ENCODE measurements at regions not wholly inside any gene's neighbourhood (a gene's known extent, or its start where the extent isn't known, plus 50 kb on each side); places are given as distances from the start of the nearest gene placed in this dataset.

DNA sequence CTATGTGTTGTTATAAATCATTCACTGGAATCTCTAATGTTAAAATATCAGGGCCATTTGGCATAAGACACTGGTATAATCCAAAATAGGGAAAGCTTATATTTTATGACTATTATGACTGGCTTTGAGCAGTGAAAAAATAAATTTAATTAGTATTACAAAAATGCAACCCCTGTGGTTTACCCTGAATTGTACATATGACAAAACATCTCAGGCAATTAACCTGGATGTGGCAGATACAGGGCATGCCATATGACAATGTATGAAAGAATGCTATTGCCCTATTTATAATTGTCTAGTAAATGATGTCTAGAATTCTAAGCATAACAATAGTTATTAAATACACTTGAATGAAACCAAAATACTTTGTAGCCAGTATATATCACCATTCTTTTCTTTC, 532.5 kb upstream of the ADGRL4 start:
- TF ChIP-seq, protein P1, sequence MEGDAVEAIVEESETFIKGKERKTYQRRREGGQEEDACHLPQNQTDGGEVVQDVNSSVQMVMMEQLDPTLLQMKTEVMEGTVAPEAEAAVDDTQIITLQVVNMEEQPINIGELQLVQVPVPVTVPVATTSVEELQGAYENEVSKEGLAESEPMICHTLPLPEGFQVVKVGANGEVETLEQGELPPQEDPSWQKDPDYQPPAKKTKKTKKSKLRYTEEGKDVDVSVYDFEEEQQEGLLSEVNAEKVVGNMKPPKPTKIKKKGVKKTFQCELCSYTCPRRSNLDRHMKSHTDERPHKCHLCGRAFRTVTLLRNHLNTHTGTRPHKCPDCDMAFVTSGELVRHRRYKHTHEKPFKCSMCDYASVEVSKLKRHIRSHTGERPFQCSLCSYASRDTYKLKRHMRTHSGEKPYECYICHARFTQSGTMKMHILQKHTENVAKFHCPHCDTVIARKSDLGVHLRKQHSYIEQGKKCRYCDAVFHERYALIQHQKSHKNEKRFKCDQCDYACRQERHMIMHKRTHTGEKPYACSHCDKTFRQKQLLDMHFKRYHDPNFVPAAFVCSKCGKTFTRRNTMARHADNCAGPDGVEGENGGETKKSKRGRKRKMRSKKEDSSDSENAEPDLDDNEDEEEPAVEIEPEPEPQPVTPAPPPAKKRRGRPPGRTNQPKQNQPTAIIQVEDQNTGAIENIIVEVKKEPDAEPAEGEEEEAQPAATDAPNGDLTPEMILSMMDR (IDR thresholded peaks at IDR 0.05) = no peak
- no peak for TF ChIP-seq POLR2A (IDR thresholded peaks at IDR 0.05)
